ENCODE measurements at regions not wholly inside any gene's neighbourhood (a gene's known extent, or its start where the extent isn't known, plus 50 kb on each side); places are given as distances from the start of the nearest gene placed in this dataset.
"Not testable (repeated sequence)": the region's sequence is repeated elsewhere in the genome, so short reads cannot be mapped to it uniquely, and the experiment has no call there.

DNA sequence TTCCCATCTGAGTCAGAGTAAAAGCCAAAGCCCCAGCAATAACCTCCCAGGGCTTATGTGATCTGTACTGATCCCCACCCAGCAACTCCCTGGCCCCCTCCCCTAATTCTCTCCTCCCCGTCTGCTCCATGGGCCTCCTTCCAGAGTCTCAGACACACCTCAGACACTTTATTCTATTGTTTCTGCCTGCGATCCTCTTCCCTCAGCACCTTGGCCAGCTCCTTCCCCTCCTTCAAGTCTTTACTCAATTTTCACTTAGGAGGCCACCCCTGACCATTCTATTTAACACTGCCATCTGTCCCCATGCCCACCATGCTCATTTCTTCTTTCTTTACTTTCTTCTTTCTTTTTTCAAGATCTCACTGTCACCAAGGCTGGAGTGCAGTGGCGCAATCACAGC is 81.0 kb upstream of the COBL start:
- TF ChIP-seq, protein P1, sequence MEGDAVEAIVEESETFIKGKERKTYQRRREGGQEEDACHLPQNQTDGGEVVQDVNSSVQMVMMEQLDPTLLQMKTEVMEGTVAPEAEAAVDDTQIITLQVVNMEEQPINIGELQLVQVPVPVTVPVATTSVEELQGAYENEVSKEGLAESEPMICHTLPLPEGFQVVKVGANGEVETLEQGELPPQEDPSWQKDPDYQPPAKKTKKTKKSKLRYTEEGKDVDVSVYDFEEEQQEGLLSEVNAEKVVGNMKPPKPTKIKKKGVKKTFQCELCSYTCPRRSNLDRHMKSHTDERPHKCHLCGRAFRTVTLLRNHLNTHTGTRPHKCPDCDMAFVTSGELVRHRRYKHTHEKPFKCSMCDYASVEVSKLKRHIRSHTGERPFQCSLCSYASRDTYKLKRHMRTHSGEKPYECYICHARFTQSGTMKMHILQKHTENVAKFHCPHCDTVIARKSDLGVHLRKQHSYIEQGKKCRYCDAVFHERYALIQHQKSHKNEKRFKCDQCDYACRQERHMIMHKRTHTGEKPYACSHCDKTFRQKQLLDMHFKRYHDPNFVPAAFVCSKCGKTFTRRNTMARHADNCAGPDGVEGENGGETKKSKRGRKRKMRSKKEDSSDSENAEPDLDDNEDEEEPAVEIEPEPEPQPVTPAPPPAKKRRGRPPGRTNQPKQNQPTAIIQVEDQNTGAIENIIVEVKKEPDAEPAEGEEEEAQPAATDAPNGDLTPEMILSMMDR (IDR thresholded peaks at IDR 0.05; ENCODE audit: insufficient read depth, low read length, poor library complexity, severe bottlenecking) = not testable (repeated sequence)
- not testable (repeated sequence) for TF ChIP-seq EZH2phosphoT487 (conservative IDR thresholded peaks at IDR 0.05; ENCODE audit: low read length)
